Right cardiac atrium (tissue), 5 donors: ENCODE measurements at regions not wholly inside any gene's neighbourhood (a gene's known extent, or its start where the extent isn't known, plus 50 kb on each side); places are given as distances from the start of the nearest gene placed in this dataset.
A peak's percentile ranks its signal among the peaks of the same experiment; 100 is the strongest.

Experiments used
- ATAC-seq, 2 donors: fragments of 200-7000 bp; cut with Tn5 transposase; one replicate each; pipeline versions ENCODE4 v1.8.0 to v1.9.1; 2020; ENCODE audit warnings: moderate library complexity in 2 of 2, mild to moderate bottlenecking in 1 of 2
- DNase-seq, 3 donors: peaks; one replicate each; pipeline ENCODE4 v3.0.0-alpha.2; 2020
- H3K27ac ChIP-seq: one replicate; pipeline ENCODE4 v1.5.1; 2013; ENCODE audit warnings: mild to moderate bottlenecking, low read length, control low read depth, moderate library complexity
- H3K27me3 ChIP-seq: one replicate; pipeline ENCODE4 v1.6.1; 2013; ENCODE audit not compliant: control insufficient read depth, insufficient read depth
- H3K4me1 ChIP-seq: one replicate; pipeline ENCODE4 v1.6.1; 2013; ENCODE audit warnings: low read length; ENCODE audit not compliant: control insufficient read depth, insufficient read depth
- H3K4me3 ChIP-seq: one replicate; pipeline ENCODE4 v1.5.1; 2013; ENCODE audit warnings: low read length, control low read depth
- H3K9me3 ChIP-seq: one replicate; pipeline ENCODE4 v1.6.1; 2013; ENCODE audit warnings: low read length; ENCODE audit not compliant: control insufficient read depth
- WGBS: extraction: QIAGEN DNeasy Blood & Tissue Kit; methylation state at CpG from one replicate; pipeline ENCODE4 v1.1.7; 2013; 5-methylcytosine and 5-hydroxymethylcytosine counted together
- intact Hi-C, 4 donors: fragments of 100-400 bp; cut with DNase I; formaldehyde crosslinking; loops; one replicate each; pipeline versions ENCODE4 v1.11.0 to v1.14.0; 2022 to 2023
- donor health status: healthy with polysubstance abuse.
- donor health status: DM: no; HTN: yes; CAD: no.
- donor health status: DM: no; HTN: no; CAD: no.
- donor health status: DM: no; HTN: yes; CAD: no; lungs with severe emphysema.
- donor health status: DM: yes; HTN: yes; CAD: no.

DNA sequence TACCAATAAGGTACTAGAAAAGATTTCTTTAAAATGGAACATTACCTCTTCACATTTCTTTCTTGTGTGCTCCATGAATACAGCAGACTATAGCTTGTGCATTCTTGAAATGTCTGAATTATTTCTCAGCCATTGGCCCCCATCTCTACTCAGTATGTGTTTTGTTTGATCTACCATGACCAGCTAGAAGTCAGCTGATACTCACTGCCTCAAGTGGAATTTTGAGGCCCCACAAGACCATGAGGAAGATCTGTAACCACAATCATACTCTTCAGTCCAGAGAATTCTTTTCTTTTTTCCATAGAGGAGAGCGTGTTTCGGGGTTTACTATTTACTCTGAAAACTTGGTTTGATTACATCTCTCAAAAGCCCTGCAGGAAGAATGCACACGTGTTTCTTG, 319.1 kb downstream of the TOX3 start:
- Histone ChIP-seq H3K4me3 (no peak overlapping the region), H3K27ac (no peak overlapping the region), H3K27me3 (no peaks in the 10 kb centered on the region), H3K9me3 (no peaks in the 10 kb centered on the region), H3K4me1 (no peaks in the 10 kb centered on the region)
- DNase-seq (no peak), ATAC-seq (no peak)
- WGBS, result 73% methylated on average over 3 of the region's 3 CpGs
- intact Hi-C loops, result no loop called here

DNA sequence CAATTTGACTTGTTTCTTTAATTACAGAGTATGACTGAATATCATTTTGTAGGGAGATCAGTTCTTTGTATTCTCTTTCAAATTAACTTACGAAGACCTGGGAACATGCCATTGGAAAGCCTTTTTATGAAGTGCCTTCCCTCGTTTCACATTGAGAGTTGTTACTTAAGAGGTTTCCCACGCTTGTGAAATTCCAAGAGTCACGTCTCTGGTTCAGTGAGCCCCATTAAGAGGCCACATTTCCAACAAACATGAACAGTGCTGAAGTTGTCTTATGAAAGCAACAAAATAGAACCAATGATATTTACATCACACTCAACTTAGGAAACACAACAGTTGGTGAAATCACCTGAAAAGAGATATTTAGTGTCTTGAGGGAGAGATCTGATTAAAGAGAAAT, 334.1 kb downstream of the TOX3 start:
- no peak overlapping the region for H3K27ac ChIP-seq
- intact Hi-C loops, result no loop called here
- H3K27me3 ChIP-seq, result no peaks in the 10 kb centered on the region
- no peaks in the 10 kb centered on the region for H3K4me1 ChIP-seq
- WGBS, result 62% methylated on average over 4 of the region's 4 CpGs
- no peak for ATAC-seq
- H3K9me3 ChIP-seq, result no peaks in the 10 kb centered on the region
- no peak for DNase-seq
- no peak overlapping the region for H3K4me3 ChIP-seq

GRCh38 chr16:52209227-52209626, 337.7 kb downstream of the TOX3 start:
- Histone ChIP-seq H3K4me1 (no peaks in the 10 kb centered on the region), H3K4me3 (no peak overlapping the region), H3K9me3 (no peaks in the 10 kb centered on the region), H3K27ac (no peak overlapping the region), H3K27me3 (no peaks in the 10 kb centered on the region)
- intact Hi-C loops, result no loop called here
- ATAC-seq (no peak), DNase-seq (no peak)

DNA sequence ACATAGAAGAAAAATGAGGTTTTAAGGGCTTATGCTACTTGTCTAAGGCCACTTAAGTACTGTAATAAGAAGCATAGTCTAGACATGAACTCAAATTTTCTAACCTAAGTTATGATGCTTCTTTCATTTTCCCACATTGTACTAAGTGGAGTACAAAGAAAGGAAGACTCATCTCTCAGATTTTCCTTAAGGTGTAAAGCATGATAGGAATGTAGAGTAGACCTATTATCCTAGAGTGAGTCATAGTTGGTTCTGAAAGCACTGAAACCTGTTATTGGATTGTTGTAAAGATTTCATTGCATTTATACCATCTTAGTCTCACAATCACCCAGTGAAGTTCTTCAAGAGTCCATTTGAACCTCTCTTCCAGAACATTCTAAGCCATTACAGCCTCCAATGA, 343.8 kb downstream of the TOX3 start:
- Histone ChIP-seq H3K4me1 (no peaks in the 10 kb centered on the region), H3K4me3 (no peak overlapping the region), H3K9me3 (no peaks in the 10 kb centered on the region), H3K27ac (no peak overlapping the region), H3K27me3 (no peaks in the 10 kb centered on the region)
- intact Hi-C loops, result no loop called here
- no peak for DNase-seq
- ATAC-seq, result no peak

GRCh38 chr16:52193441-52193840, 353.5 kb downstream of the TOX3 start:
- intact Hi-C loops, result loop anchor here in 3 of 4 donors (2.0 to 10.0 kb wide), 4 partner anchors 126 to 829 kb away; no protein-coding TSS in a partner anchor
- no peaks in the 10 kb centered on the region for H3K27me3 ChIP-seq
- H3K4me3 ChIP-seq, result no peak overlapping the region
- 87% methylated on average over 2 of the region's 2 CpGs for WGBS
- no peaks in the 10 kb centered on the region for H3K9me3 ChIP-seq
- DNase-seq (no peak), ATAC-seq (no peak)
- no peak overlapping the region for H3K27ac ChIP-seq
- no peaks in the 10 kb centered on the region for H3K4me1 ChIP-seq

GRCh38 chr16:52191531-52192134, 355.3 kb downstream of the TOX3 start:
- intact Hi-C loops, result loop anchor here in 3 of 4 donors (2.0 to 10.0 kb wide), 4 partner anchors 124 to 831 kb away; no protein-coding TSS in a partner anchor
- WGBS, result 43% methylated on average over 7 of the region's 7 CpGs
- DNase-seq, result peak; percentile 25 to 75 (median 70)
- H3K27me3 ChIP-seq, result no peaks in the 10 kb centered on the region
- no peaks in the 10 kb centered on the region for H3K9me3 ChIP-seq
- ATAC-seq, result peak; percentile 43 to 60
- no peak overlapping the region for H3K27ac ChIP-seq
- H3K4me1 ChIP-seq, result no peaks in the 10 kb centered on the region
- no peak overlapping the region for H3K4me3 ChIP-seq

DNA sequence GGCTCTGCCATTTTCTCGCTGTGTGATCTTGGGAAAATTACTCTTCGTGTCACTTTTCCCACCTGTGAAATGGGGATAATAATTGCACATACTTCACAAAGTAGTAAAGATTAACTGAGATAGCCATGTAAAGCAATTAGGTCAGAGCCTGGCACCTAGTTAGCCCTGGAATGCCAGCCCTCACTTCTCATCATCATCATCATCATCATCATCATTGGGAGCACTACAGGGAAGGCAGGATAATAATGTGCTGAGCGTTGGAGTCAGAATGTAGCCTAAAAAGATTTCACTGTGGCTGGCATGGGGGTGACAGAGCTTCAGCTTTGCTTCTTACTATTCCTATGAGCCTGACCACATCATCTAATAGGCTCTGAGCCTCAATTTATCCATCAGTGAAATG, 362.6 kb downstream of the TOX3 start:
- no peaks in the 10 kb centered on the region for H3K9me3 ChIP-seq
- 81% methylated on average over 3 of the region's 3 CpGs for WGBS
- no peaks in the 10 kb centered on the region for H3K27me3 ChIP-seq
- no peak overlapping the region for H3K27ac ChIP-seq
- no peak for DNase-seq
- intact Hi-C loops, result no loop called here
- H3K4me3 ChIP-seq, result no peak overlapping the region
- ATAC-seq, result no peak
- no peaks in the 10 kb centered on the region for H3K4me1 ChIP-seq

DNA sequence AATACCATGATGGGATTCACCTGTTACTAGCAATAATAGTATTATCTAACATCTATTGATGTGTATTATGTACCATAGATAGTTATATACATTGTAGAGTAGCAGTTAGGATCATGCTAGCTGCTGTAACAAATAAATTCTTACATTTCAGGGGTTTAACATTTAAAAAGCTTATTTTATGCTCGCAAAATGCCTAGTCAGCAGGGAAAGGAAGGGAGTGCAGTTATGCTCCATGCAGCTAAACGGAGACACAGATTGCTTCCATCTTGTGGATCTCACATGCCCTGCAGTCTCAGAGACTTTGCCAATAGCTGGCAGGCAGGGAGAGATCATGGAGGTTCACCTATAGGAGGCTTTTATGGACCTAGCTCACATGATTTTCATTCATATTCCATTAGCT, 364.1 kb downstream of the TOX3 start:
- intact Hi-C loops, result no loop called here
- ATAC-seq (no peak), DNase-seq (no peak)
- H3K27me3 ChIP-seq, result no peaks in the 10 kb centered on the region
- H3K27ac ChIP-seq, result no peak overlapping the region
- H3K9me3 ChIP-seq, result no peaks in the 10 kb centered on the region
- H3K4me3 ChIP-seq, result no peak overlapping the region
- H3K4me1 ChIP-seq, result no peaks in the 10 kb centered on the region
- WGBS, result 77% methylated on average over 2 of the region's 2 CpGs

DNA sequence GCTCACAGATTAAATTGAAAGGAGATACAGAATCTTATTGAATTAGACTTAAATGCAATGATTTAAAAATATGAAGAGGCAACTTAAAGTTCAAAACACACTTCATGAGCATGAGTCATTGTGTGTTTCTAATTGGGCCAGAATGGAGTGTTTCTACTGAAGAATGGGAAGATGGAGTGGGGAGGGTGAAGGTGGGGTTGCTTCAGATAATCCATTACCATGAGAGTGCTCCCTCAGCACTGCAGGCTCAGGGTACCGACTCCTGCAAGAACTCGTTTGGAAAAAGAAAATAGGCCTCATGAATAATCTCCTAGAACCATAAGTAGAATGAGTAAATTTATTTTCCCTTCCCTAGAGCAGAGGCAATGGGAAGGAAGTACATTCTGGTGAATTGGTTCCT, 372.8 kb downstream of the TOX3 start:
- no peak for ATAC-seq
- no peak overlapping the region for H3K27ac ChIP-seq
- WGBS, result 72% methylated on average over 2 of the region's 2 CpGs
- DNase-seq, result no peak
- H3K9me3 ChIP-seq, result no peaks in the 10 kb centered on the region
- no peak overlapping the region for H3K4me3 ChIP-seq
- no peaks in the 10 kb centered on the region for H3K27me3 ChIP-seq
- no peaks in the 10 kb centered on the region for H3K4me1 ChIP-seq
- intact Hi-C loops, result no loop called here

- Histone ChIP-seq H3K27me3 (no peaks in the 10 kb centered on the region), H3K27ac (no peak overlapping the region), H3K9me3 (no peaks in the 10 kb centered on the region), H3K4me1 (no peaks in the 10 kb centered on the region), H3K4me3 (no peak overlapping the region)
- DNase-seq (no peak), ATAC-seq (no peak)
- intact Hi-C loops, result no loop called here
These were observed 375.5 kb downstream of the TOX3 start for GRCh38 chr16:52171481-52171880.

- Histone ChIP-seq H3K27ac (no peak overlapping the region), H3K4me3 (no peak overlapping the region), H3K4me1 (no peaks in the 10 kb centered on the region), H3K9me3 (no peaks in the 10 kb centered on the region), H3K27me3 (no peaks in the 10 kb centered on the region)
- whole genome bisulfite sequencing, result 33% methylated on average over 1 of the region's 1 CpG
- DNase-seq (no peak), ATAC-seq (no peak)
- intact Hi-C loops, result no loop called here
These were observed 379.6 kb downstream of the TOX3 start for GRCh38 chr16:52167328-52167727.

GRCh38 chr16:52165961-52166360, 381.0 kb downstream of the TOX3 start:
- H3K27me3 ChIP-seq, result no peaks in the 10 kb centered on the region
- 76% methylated on average over 8 of the region's 8 CpGs for WGBS
- no peak overlapping the region for H3K4me3 ChIP-seq
- H3K9me3 ChIP-seq, result peaks cover 2% of the 10 kb centered on the region
- ATAC-seq (no peak), DNase-seq (no peak)
- no peak overlapping the region for H3K27ac ChIP-seq
- intact Hi-C loops, result no loop called here
- H3K4me1 ChIP-seq, result no peaks in the 10 kb centered on the region
